GM06990 (cell line): ENCODE measurements at regions not wholly inside any gene's neighbourhood (a gene's known extent, or its start where the extent isn't known, plus 50 kb on each side); places are given as distances from the start of the nearest gene placed in this dataset.
"Not testable (repeated sequence)": the region's sequence is repeated elsewhere in the genome, so short reads cannot be mapped to it uniquely, and the experiment has no call there.

ENCODE experiments used
- DNase-seq: peaks from one replicate; pipeline ENCODE4 v3.0.0-alpha.2; 2011; ENCODE audit not compliant: insufficient read length; ENCODE audit errors: extremely low read depth
- H3K27me3 ChIP-seq: replicated peaks from 2 replicates; pipeline ENCODE4 v1.6.0; 2011; ENCODE audit warnings: low read length; ENCODE audit not compliant: control insufficient read depth, insufficient read depth
- H3K36me3 ChIP-seq: 2 replicates; pipeline ENCODE4 v1.5.1; 2011; ENCODE audit warnings: low read length; ENCODE audit not compliant: control insufficient read depth, insufficient read depth
- H3K4me3 ChIP-seq: replicated peaks from 2 replicates; pipeline ENCODE4 v1.5.1; 2011; ENCODE audit warnings: low read depth, mild to moderate bottlenecking, control low read depth, low read length
- CTCF ChIP-seq: IDR thresholded peaks from 2 replicates; pipeline ENCODE4 v1.5.1; 2011; ENCODE audit warnings: low read length, control low read depth, mild to moderate bottlenecking, inconsistent platforms; ENCODE audit not compliant: insufficient read depth, poor library complexity, severe bottlenecking

GRCh38 chr2:14079576-14079975, 552.9 kb upstream of the LRATD1 start:
- no peak for TF ChIP-seq CTCF
- DNase-seq = no peak

GRCh38 chr2:14081521-14081920, 551.0 kb upstream of the LRATD1 start:
- no peak for TF ChIP-seq CTCF
- no peaks in the 10 kb centered on the region for H3K27me3 ChIP-seq
- H3K36me3 ChIP-seq = no peaks in the 10 kb centered on the region
- no peak overlapping the region for H3K4me3 ChIP-seq
- no peak for DNase-seq

More at GRCh38 chr2:14079576-14079975, 552.9 kb upstream of the LRATD1 start:
- Histone ChIP-seq H3K27me3 (no peaks in the 10 kb centered on the region), H3K4me3 (no peak overlapping the region), H3K36me3 (no peaks in the 10 kb centered on the region)

- TF ChIP-seq CTCF = no peak
- no peaks in the 10 kb centered on the region for H3K27me3 ChIP-seq
Measured at GRCh38 chr2:14082640-14083039, 549.9 kb upstream of the LRATD1 start.

GRCh38 chr2:14094592-14094991, 537.9 kb upstream of the LRATD1 start:
- Histone ChIP-seq H3K36me3 (no peaks in the 10 kb centered on the region), H3K4me3 (no peak overlapping the region), H3K27me3 (no peaks in the 10 kb centered on the region)
- no peak for TF ChIP-seq CTCF
- DNase-seq = no peak

More at GRCh38 chr2:14082640-14083039, 549.9 kb upstream of the LRATD1 start:
- H3K36me3 ChIP-seq = no peaks in the 10 kb centered on the region
- H3K4me3 ChIP-seq = no peak overlapping the region
- DNase-seq = no peak

GRCh38 chr2:14099101-14099500, 533.4 kb upstream of the LRATD1 start:
- H3K4me3 ChIP-seq, DNase-seq, H3K27me3 ChIP-seq, H3K36me3 ChIP-seq: not testable (repeated sequence)

- TF ChIP-seq CTCF = no peak
Measured at GRCh38 chr2:14114275-14114674, 518.2 kb upstream of the LRATD1 start.

More at GRCh38 chr2:14114275-14114674, 518.2 kb upstream of the LRATD1 start:
- Histone ChIP-seq H3K4me3 (no peak overlapping the region), H3K36me3 (no peaks in the 10 kb centered on the region), H3K27me3 (no peaks in the 10 kb centered on the region)
- DNase-seq = no peak
